GM12865 (cell line): ENCODE measurements at regions not wholly inside any gene's neighbourhood (a gene's known extent, or its start where the extent isn't known, plus 50 kb on each side); places are given as distances from the start of the nearest gene placed in this dataset.

ENCODE experiments used
- DNase-seq: peaks from one replicate; pipeline ENCODE4 v3.0.0; 2010; ENCODE audit warnings: low read depth
- H3K4me3 ChIP-seq: 2 replicates; pipeline ENCODE4 v1.5.1; 2011; ENCODE audit warnings: mild to moderate bottlenecking, low read depth, low read length, control low read depth
- CTCF ChIP-seq: IDR thresholded peaks from 2 replicates; pipeline ENCODE4 v1.5.1; 2011; ENCODE audit warnings: low read length, control low read depth, low read depth, inconsistent platforms; ENCODE audit not compliant: insufficient read depth; ENCODE audit errors: missing control alignments

- no peak overlapping the region for H3K4me3 ChIP-seq
- no peak for DNase-seq
- TF ChIP-seq CTCF = no peak
Measured at GRCh38 chr10:89879121-89879520, 177.7 kb downstream of the KIF20B start.

DNA sequence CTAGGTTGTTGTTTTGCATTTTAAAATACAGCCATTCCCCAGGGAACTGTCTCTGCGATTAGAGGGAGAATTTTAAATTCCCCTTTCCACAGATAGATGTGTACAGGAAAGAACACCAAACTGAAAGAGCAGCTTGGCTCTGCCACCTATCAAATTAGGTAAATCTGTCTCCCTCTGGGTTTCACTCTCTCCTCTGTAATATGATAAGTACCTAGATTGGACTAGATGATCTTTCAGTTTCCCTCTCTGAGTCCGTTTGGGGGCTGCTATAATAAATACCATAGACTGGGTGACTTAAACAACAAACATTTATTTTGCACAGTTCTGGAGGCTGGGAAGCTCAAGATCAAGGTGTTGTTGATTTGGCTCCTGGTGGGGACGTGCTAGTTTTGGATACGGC lies 186.0 kb downstream of the KIF20B start:
- TF ChIP-seq CTCF = no peak
- DNase-seq = peak; percentile 39
- peak overlapping the region; percentile 30 for H3K4me3 ChIP-seq

DNA sequence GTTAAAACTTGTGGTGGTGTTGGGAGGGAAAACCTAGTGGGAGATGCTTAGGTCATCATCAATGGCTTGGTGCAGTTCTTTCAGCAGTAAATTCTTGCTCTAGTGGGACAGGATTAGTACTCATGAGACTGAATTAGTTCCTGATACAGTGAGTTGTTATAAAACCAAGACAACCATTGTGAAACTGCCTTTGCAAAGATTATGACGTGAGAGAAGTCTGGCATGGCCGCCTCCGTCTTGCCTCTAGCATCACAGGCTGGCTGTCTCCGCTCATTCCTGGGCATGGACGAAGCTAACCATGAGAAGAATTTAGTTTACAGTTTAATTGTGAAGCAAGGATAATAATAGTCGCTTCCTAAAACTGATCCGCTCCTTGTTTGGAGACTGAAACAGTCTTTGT lies 186.4 kb downstream of the KIF20B start:
- DNase-seq = peak; percentile 40
- TF ChIP-seq CTCF = no peak
- no peak overlapping the region; the same call in 1 of the 2 replicates for H3K4me3 ChIP-seq

DNA sequence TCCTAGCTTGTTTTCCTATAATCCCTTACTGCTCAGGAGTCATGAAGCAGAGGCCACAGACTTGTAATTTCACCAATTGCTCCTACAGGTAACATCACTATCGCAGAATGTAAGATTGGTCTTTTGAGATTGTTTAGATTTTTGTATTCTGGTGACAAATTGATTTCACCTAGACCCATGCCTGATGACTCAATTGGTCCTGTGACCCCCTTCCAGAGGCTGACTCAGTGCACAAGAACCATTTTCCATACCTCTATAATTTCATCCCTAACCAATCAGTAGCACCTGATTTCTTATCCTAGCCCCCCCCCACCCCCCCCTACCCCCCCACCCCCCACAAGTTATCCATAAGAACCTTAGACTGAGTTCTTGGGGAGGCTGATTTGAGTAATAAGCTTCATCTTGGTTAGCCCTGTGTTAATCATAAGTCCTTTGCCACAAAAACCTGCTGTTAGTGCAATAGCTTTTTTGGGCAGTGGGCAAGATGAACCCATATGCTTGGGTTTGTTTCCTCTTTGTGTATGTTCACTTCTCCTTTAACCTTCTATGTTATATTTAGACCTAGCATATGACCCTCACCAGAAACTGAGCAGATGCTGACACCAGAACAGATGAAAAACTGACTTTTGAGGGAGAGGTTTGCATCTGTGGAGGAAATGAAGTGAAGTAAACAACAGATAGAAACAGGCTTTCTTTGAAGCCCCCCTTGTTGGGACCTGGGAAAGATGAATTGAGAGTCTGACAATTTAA lies 187.1 kb downstream of the KIF20B start:
- TF ChIP-seq CTCF = no peak
- no peak overlapping the region for H3K4me3 ChIP-seq
- peak; percentile 26 for DNase-seq

- DNase-seq = no peak
- no peak overlapping the region for H3K4me3 ChIP-seq
- TF ChIP-seq CTCF = no peak
Measured at GRCh38 chr10:89889606-89890005, 188.2 kb downstream of the KIF20B start.

GRCh38 chr10:89891006-89891535 lies 189.7 kb downstream of the KIF20B start:
- DNase-seq = no peak
- TF ChIP-seq CTCF = no peak
- H3K4me3 ChIP-seq = no peak overlapping the region

GRCh38 chr10:89894051-89894450 lies 192.7 kb downstream of the KIF20B start:
- no peak for TF ChIP-seq CTCF
- no peak for DNase-seq
- H3K4me3 ChIP-seq = no peak overlapping the region
